ENCODE measurements at regions not wholly inside any gene's neighbourhood (a gene's known extent, or its start where the extent isn't known, plus 50 kb on each side); places are given as distances from the start of the nearest gene placed in this dataset.

- TF ChIP-seq CREB5 (CRISPR knock-in tag; IDR thresholded peaks at IDR 0.05; ENCODE audit: low read depth) (no peak), ESRRG (CRISPR knock-in tag; IDR thresholded peaks at IDR 0.05) (no peak)
These were observed 342.1 kb downstream of the MATN1 start for GRCh38 chr1:30381266-30381665.
